Osteocyte (in vitro differentiated cells): ENCODE measurements at regions not wholly inside any gene's neighbourhood (a gene's known extent, or its start where the extent isn't known, plus 50 kb on each side); places are given as distances from the start of the nearest gene placed in this dataset.

Experiments
- DNase-seq: peaks from one replicate; pipeline ENCODE4 v3.0.0; 2021; ENCODE audit warnings: mixed read lengths; ENCODE audit not compliant: unreplicated experiment; ENCODE audit errors: extremely low spot score
- H3K27ac Mint-ChIP-seq: one replicate; pipeline ENCODE4 v1.8.0; 2021; ENCODE audit warnings: mild to moderate bottlenecking, mixed read lengths; ENCODE audit not compliant: unreplicated experiment
- H3K27me3 Mint-ChIP-seq: one replicate; pipeline ENCODE4 v1.8.0; 2021; ENCODE audit warnings: mixed read lengths; ENCODE audit not compliant: unreplicated experiment
- H3K36me3 Mint-ChIP-seq: one replicate; pipeline ENCODE4 v1.8.0; 2021; ENCODE audit warnings: mixed read lengths; ENCODE audit not compliant: unreplicated experiment
- H3K4me1 Mint-ChIP-seq: one replicate; pipeline ENCODE4 v1.8.0; 2021; ENCODE audit warnings: mixed read lengths; ENCODE audit not compliant: unreplicated experiment
- H3K4me3 Mint-ChIP-seq: one replicate; pipeline ENCODE4 v1.8.0; 2021; ENCODE audit warnings: mild to moderate bottlenecking, moderate library complexity, mixed read lengths; ENCODE audit not compliant: unreplicated experiment
- H3K9me3 Mint-ChIP-seq: one replicate; pipeline ENCODE4 v1.8.0; 2021; ENCODE audit warnings: mixed read lengths; ENCODE audit not compliant: unreplicated experiment
- TF ChIP-seq, protein P1 (sequence below): fragments of 200-600 bp; sonication (generic); IDR thresholded peaks from 2 replicates; pipeline ENCODE4 v1.5.0; 2021; ENCODE audit warnings: antibody characterized with exemption, mild to moderate bottlenecking, moderate library complexity

DNA sequence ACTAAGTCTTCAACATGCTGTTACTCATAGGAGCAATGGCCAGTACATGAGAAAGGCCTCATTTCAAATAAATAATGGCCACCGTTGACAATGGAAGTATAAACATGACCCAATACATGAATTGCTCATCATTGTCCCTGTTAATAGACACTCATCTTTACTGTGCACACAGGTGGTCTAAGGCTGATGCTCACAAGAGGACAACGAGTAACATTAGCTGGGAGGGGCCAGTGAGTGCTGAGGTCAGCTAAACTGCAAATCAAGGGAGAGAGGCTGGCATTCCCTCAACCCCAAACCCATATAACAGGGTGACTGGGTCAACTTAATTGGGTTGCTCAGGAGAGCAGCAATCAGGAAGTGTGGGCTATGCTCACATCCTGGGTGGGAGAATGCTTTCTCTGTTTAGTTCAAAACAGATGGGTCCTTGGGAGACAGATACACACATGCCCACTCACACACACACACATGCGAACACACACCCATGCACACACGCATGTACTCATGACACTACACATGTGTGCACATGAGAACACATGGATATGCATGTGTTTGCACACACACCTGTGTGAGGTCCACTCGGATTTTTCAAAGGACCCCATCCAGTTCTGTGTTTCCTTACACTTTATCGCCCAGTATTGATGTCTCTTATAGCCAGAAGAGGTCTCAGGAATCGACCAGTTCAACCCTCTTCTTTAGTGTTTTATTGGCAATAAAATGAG lies 172.0 kb downstream of the INHBB start:
- H3K27me3 Mint-ChIP-seq: peaks cover 65% of the 10 kb centered on the region
- H3K36me3 Mint-ChIP-seq: no peaks in the 10 kb centered on the region
- DNase-seq: no peak
- no peaks in the 10 kb centered on the region for H3K4me1 Mint-ChIP-seq
- no peak overlapping the region for H3K27ac Mint-ChIP-seq
- no peak overlapping the region for H3K4me3 Mint-ChIP-seq
- TF ChIP-seq, protein P1, sequence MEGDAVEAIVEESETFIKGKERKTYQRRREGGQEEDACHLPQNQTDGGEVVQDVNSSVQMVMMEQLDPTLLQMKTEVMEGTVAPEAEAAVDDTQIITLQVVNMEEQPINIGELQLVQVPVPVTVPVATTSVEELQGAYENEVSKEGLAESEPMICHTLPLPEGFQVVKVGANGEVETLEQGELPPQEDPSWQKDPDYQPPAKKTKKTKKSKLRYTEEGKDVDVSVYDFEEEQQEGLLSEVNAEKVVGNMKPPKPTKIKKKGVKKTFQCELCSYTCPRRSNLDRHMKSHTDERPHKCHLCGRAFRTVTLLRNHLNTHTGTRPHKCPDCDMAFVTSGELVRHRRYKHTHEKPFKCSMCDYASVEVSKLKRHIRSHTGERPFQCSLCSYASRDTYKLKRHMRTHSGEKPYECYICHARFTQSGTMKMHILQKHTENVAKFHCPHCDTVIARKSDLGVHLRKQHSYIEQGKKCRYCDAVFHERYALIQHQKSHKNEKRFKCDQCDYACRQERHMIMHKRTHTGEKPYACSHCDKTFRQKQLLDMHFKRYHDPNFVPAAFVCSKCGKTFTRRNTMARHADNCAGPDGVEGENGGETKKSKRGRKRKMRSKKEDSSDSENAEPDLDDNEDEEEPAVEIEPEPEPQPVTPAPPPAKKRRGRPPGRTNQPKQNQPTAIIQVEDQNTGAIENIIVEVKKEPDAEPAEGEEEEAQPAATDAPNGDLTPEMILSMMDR: no peak
- H3K9me3 Mint-ChIP-seq: no peaks in the 10 kb centered on the region

DNA sequence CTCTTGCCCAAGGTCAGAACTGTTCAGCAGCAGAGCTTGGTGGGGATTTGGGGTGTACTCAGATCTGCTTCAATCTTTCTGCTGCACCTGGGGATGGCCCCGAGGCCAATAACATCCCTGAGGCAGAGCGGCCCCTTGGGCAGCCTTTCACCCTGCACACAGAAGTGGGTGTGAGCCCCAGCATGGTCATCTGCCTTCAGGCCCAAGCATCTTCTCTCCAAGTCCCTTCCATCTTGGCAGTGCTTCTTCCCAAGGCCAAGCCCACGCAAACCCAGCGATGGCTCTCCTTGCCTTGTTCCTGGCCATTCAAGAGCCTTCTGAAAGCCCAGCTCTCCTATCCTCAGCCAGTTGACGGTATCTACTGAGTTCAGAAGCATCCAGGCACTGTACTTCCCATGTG lies 172.9 kb downstream of the INHBB start:
- peaks cover 72% of the 10 kb centered on the region for H3K27me3 Mint-ChIP-seq

DNA sequence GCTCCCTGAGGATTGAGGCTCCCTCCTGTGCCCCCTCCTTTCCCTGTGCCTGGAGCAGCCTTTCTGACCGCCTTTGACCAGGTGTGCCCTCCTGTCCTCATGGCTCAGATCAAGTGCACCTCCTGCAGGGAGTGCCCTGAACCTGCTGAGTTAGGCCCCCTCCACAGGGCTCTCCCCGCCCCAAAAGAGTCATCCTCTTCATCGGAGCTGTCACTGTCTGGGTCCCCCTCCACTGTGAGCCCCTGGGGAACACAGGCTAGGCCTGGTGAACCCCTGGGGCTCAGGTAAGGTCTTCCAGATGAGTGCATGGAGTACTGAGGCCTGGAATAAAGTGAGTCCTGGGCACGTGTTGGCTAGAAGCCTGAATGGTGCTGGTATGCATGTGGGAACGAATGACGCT lies 173.5 kb downstream of the INHBB start:
- Mint-ChIP-seq H3K9me3 (no peaks in the 10 kb centered on the region), H3K27me3 (peaks cover 71% of the 10 kb centered on the region), H3K4me3 (no peak overlapping the region), H3K36me3 (no peaks in the 10 kb centered on the region), H3K4me1 (no peaks in the 10 kb centered on the region), H3K27ac (no peak overlapping the region)
- TF ChIP-seq, protein P1: no peak
- DNase-seq: no peak

More for the DNA sequence above, 172.9 kb downstream of the INHBB start:
- no peak for DNase-seq
- TF ChIP-seq, protein P1: no peak
- Mint-ChIP-seq H3K4me1 (no peaks in the 10 kb centered on the region), H3K9me3 (no peaks in the 10 kb centered on the region), H3K36me3 (no peaks in the 10 kb centered on the region), H3K4me3 (no peak overlapping the region), H3K27ac (no peak overlapping the region)

DNA sequence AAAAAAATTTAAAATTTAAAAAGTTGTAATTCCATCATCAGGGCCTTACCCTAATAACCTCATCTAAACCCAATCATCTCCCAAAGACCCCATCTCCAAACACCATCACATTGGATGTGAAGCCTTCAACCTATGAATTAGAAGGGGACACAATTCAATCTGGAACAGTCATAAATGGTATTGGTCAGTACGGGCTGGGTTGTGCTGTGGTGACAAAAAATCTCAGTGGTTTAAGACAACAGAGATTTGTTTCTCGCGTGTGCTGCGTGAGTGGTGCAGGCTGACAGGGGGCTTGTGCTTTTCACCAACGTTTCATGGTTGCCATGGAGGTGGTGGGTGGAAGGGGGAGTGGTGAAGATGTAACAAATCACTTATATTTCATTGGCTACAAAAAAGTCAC lies 174.5 kb downstream of the INHBB start:
- Mint-ChIP-seq H3K4me1 (peaks cover 7% of the 10 kb centered on the region), H3K27me3 (peaks cover 68% of the 10 kb centered on the region), H3K36me3 (no peaks in the 10 kb centered on the region), H3K27ac (no peak overlapping the region), H3K9me3 (no peaks in the 10 kb centered on the region), H3K4me3 (no peak overlapping the region)
- DNase-seq: no peak
- TF ChIP-seq, protein P1: no peak

DNA sequence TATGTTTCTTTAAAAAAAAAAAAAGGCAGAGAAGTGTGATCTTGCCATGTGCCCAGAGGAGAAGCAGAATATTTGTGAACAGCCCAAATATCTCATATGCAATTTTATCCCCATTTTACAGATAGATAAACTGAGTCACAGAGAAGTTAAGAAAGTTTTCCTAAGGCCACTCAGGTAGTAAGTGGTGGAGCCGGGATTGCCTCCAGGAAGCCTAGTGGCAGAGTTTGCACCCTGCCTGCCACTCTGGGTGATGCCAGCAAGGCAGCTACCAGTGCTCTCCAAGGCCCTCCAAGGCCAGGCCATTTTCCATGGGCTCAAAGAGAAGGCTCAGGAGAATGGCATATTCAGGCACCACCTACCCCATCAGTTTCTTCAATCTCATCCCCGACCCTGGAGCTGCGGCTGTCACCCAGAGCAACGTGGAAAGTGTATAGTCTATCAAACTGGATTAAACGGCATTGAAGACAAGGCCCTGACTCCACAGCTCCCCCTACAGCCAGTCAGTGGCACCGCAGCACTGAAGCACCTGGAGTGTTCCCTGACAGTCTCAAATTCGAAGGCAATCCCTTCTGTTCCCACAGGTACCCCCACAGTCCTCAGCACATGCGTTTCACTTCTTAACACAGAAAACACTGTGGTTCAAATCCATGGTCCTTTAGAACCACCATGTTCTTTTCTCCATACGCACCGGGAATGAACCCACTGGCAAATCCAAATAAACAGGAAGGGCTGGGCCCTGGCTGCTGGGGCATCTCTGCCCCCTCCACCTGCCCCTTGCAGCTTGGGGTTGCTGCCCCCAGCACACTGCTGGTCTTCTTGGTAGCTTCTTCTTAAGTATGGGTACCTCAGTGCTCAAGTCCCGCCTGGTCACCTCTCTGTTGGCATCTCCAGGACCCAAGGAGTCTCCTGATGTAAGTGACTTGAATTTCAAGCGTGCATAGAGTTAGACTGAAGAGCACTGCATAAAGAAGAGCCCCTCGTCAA lies 175.3 kb downstream of the INHBB start:
- TF ChIP-seq, protein P1: peak; percentile 65
- Mint-ChIP-seq H3K27ac (no peak overlapping the region), H3K27me3 (peaks cover 60% of the 10 kb centered on the region), H3K4me3 (no peak overlapping the region), H3K36me3 (no peaks in the 10 kb centered on the region), H3K4me1 (peaks cover 13% of the 10 kb centered on the region), H3K9me3 (no peaks in the 10 kb centered on the region)
- DNase-seq: no peak
